WTC11 (cell line): ENCODE measurements at regions not wholly inside any gene's neighbourhood (a gene's known extent, or its start where the extent isn't known, plus 50 kb on each side); places are given as distances from the start of the nearest gene placed in this dataset.

Experiments used
- ATAC-seq: fragments of 200-7000 bp; cut with Tn5 transposase; 2 replicates; pipeline ENCODE4 v1.10.0; 2021; ENCODE audit warnings: mild to moderate bottlenecking, moderate library complexity
- CTCF ChIA-PET: fragments of 300-600 bp; sonication (Branson Sonifier 250); formaldehyde crosslinking; loops from one replicate; lab custom pipeline; 2021; ENCODE audit warnings: antibody characterized with exemption; lab: Charles Lee
- POLR2A ChIA-PET: fragments of 350-600 bp; sonication (Branson Sonifier 250); formaldehyde crosslinking; loops from one replicate; lab custom pipeline; 2021; ENCODE audit warnings: antibody characterized with exemption; lab: Charles Lee
- DNase-seq: peaks from one replicate; pipeline ENCODE4 v3.0.0; 2021; ENCODE audit warnings: low spot score
- H3K27ac Mint-ChIP-seq: 2 replicates; pipeline ENCODE4 v1.8.0; 2021; ENCODE audit warnings: mixed read lengths
- H3K27me3 Mint-ChIP-seq: 2 replicates; pipeline ENCODE4 v1.8.0; 2021; ENCODE audit warnings: low read depth, mild to moderate bottlenecking, moderate library complexity, mixed read lengths
- H3K36me3 Mint-ChIP-seq: 2 replicates; pipeline ENCODE4 v1.8.0; 2021; ENCODE audit warnings: mixed read lengths
- H3K4me1 Mint-ChIP-seq: 2 replicates; pipeline ENCODE4 v1.8.0; 2022; ENCODE audit warnings: mixed read lengths
- H3K4me3 Mint-ChIP-seq: 2 replicates; pipeline ENCODE4 v1.8.0; 2021; ENCODE audit warnings: mild to moderate bottlenecking, moderate library complexity, mixed read lengths
- H3K9me3 Mint-ChIP-seq: 2 replicates; pipeline ENCODE4 v1.8.0; 2021; ENCODE audit warnings: mixed read lengths
- CBFB ChIP-seq: sonication (generic); formaldehyde crosslinking; IDR thresholded peaks from 2 replicates; pipeline ENCODE4 v1.8.1; 2022; ENCODE audit warnings: mild to moderate bottlenecking, low read depth, missing genetic modification reagents
- ELF4 ChIP-seq: sonication (generic); formaldehyde crosslinking; IDR thresholded peaks from 2 replicates; pipeline ENCODE4 v1.8.1; 2022; ENCODE audit warnings: low read depth, mild to moderate bottlenecking, moderate library complexity, missing genetic modification reagents
- EMX1 ChIP-seq: fragments of 250-450 bp; sonication (Bioruptor Pico); IDR thresholded peaks from 2 replicates; pipeline ENCODE4 v1.8.0; 2021; ENCODE audit warnings: mild to moderate bottlenecking
- FOXJ3 ChIP-seq: sonication (generic); formaldehyde crosslinking; IDR thresholded peaks from 2 replicates; pipeline ENCODE4 v1.9.0; 2021; ENCODE audit warnings: missing genetic modification reagents, mild to moderate bottlenecking, borderline replicate concordance
- FOXP4 ChIP-seq: sonication (generic); formaldehyde crosslinking; IDR thresholded peaks from 2 replicates; pipeline ENCODE4 v1.8.0; 2022; ENCODE audit warnings: mild to moderate bottlenecking, missing genetic modification reagents
- GABPB1 ChIP-seq: sonication (generic); formaldehyde crosslinking; IDR thresholded peaks from 2 replicates; pipeline ENCODE4 v1.8.1; 2023; ENCODE audit warnings: mild to moderate bottlenecking, missing genetic modification reagents
- GRHL2 ChIP-seq: fragments of 250-450 bp; sonication (Bioruptor Pico); IDR thresholded peaks from 2 replicates; pipeline ENCODE4 v1.8.0; 2022; ENCODE audit warnings: mild to moderate bottlenecking, moderate library complexity; ENCODE audit not compliant: insufficient replicate concordance, severe bottlenecking
- GTF2I ChIP-seq: fragments of 250-450 bp; sonication (Bioruptor Pico); conservative IDR thresholded peaks from 2 replicates; pipeline ENCODE4 v1.4.0; 2021; ENCODE audit warnings: mild to moderate bottlenecking
- KAT7 ChIP-seq: sonication (generic); formaldehyde crosslinking; IDR thresholded peaks from 2 replicates; pipeline ENCODE4 v1.8.1; 2023; ENCODE audit warnings: missing genetic modification reagents, mild to moderate bottlenecking, borderline replicate concordance
- NR2C2 ChIP-seq: sonication (generic); formaldehyde crosslinking; IDR thresholded peaks from 2 replicates; pipeline ENCODE4 v1.8.0; 2022; ENCODE audit warnings: mild to moderate bottlenecking, missing genetic modification reagents
- NR3C1 ChIP-seq: sonication (generic); formaldehyde crosslinking; conservative IDR thresholded peaks from 2 replicates; pipeline ENCODE4 v1.8.1; 2023; ENCODE audit warnings: low read depth, mild to moderate bottlenecking, missing genetic modification reagents
- OVOL2 ChIP-seq: fragments of 250-450 bp; sonication (Bioruptor Pico); IDR thresholded peaks from 2 replicates; pipeline ENCODE4 v1.9.0; 2021; ENCODE audit warnings: mild to moderate bottlenecking, borderline replicate concordance
- ZNF281 ChIP-seq: sonication (generic); formaldehyde crosslinking; IDR thresholded peaks from 2 replicates; pipeline ENCODE4 v1.8.0; 2023; ENCODE audit warnings: mild to moderate bottlenecking, missing genetic modification reagents
- TF ChIP-seq, protein P1 (sequence below): fragments of 250-450 bp; sonication (Bioruptor Pico); IDR thresholded peaks from 2 replicates; pipeline ENCODE4 v1.9.0; 2021; ENCODE audit warnings: mild to moderate bottlenecking, borderline replicate concordance
- TF ChIP-seq, protein P2 (sequence below): sonication (generic); formaldehyde crosslinking; IDR thresholded peaks from 2 replicates; pipeline ENCODE4 v1.8.1; 2023; ENCODE audit warnings: mild to moderate bottlenecking, moderate library complexity, missing genetic modification reagents
- TF ChIP-seq, protein P3 (sequence below): sonication (generic); formaldehyde crosslinking; IDR thresholded peaks from 2 replicates; pipeline ENCODE4 v1.8.1; 2022; ENCODE audit warnings: mild to moderate bottlenecking, moderate library complexity, missing genetic modification reagents
- TF ChIP-seq, protein P4 (sequence below): sonication (generic); formaldehyde crosslinking; IDR thresholded peaks from 2 replicates; pipeline ENCODE4 v1.8.1; 2022; ENCODE audit warnings: low read depth, missing genetic modification reagents, borderline replicate concordance
- TF ChIP-seq, protein P5 (sequence below): sonication (generic); formaldehyde crosslinking; conservative IDR thresholded peaks from 2 replicates; pipeline ENCODE4 v1.8.1; 2022; ENCODE audit warnings: mild to moderate bottlenecking, missing genetic modification reagents

DNA sequence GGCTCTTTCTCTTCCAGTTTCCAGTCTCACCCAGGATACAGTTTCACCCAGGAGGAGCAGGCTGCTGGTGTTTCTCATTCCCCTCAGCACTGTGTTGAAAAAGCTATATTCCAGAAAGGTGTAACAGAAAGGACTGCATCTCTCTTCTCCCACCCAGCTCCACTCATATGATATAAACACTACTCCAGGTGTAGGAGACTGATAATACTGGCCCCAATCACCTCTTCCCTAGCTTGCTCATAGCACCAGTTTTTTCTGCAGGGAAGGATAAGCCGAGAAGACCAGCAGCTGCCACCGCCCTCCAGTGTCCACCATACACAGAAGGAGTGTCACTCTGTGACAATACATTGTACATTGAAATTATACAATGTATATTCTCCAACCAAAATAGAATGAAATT is 105.5 kb upstream of the STK26 start (continued):
- TF ChIP-seq, protein P1, sequence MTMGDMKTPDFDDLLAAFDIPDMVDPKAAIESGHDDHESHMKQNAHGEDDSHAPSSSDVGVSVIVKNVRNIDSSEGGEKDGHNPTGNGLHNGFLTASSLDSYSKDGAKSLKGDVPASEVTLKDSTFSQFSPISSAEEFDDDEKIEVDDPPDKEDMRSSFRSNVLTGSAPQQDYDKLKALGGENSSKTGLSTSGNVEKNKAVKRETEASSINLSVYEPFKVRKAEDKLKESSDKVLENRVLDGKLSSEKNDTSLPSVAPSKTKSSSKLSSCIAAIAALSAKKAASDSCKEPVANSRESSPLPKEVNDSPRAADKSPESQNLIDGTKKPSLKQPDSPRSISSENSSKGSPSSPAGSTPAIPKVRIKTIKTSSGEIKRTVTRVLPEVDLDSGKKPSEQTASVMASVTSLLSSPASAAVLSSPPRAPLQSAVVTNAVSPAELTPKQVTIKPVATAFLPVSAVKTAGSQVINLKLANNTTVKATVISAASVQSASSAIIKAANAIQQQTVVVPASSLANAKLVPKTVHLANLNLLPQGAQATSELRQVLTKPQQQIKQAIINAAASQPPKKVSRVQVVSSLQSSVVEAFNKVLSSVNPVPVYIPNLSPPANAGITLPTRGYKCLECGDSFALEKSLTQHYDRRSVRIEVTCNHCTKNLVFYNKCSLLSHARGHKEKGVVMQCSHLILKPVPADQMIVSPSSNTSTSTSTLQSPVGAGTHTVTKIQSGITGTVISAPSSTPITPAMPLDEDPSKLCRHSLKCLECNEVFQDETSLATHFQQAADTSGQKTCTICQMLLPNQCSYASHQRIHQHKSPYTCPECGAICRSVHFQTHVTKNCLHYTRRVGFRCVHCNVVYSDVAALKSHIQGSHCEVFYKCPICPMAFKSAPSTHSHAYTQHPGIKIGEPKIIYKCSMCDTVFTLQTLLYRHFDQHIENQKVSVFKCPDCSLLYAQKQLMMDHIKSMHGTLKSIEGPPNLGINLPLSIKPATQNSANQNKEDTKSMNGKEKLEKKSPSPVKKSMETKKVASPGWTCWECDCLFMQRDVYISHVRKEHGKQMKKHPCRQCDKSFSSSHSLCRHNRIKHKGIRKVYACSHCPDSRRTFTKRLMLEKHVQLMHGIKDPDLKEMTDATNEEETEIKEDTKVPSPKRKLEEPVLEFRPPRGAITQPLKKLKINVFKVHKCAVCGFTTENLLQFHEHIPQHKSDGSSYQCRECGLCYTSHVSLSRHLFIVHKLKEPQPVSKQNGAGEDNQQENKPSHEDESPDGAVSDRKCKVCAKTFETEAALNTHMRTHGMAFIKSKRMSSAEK, result no peak
- TF ChIP-seq, protein P2, sequence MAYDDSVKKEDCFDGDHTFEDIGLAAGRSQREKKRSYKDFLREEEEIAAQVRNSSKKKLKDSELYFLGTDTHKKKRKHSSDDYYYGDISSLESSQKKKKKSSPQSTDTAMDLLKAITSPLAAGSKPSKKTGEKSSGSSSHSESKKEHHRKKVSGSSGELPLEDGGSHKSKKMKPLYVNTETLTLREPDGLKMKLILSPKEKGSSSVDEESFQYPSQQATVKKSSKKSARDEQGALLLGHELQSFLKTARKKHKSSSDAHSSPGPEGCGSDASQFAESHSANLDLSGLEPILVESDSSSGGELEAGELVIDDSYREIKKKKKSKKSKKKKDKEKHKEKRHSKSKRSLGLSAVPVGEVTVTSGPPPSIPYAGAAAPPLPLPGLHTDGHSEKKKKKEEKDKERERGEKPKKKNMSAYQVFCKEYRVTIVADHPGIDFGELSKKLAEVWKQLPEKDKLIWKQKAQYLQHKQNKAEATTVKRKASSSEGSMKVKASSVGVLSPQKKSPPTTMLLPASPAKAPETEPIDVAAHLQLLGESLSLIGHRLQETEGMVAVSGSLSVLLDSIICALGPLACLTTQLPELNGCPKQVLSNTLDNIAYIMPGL (CRISPR knock-in tag), result no peak
- no peak for TF ChIP-seq GRHL2 (CRISPR knock-in tag)

GRCh38 chrX:131918839-131919238 is 104.3 kb upstream of the STK26 start:
- no peak for ATAC-seq
- DNase-seq, result no peak
- CTCF ChIA-PET, result no interaction called here
- Mint-ChIP-seq H3K36me3 (no peaks in the 10 kb centered on the region), H3K4me3 (no peak overlapping the region), H3K27me3 (peaks cover 43% of the 10 kb centered on the region), H3K4me1 (peaks cover under 1% of the 10 kb centered on the region; the same call in 1 of the 2 replicates), H3K27ac (no peak overlapping the region), H3K9me3 (no peaks in the 10 kb centered on the region)
- TF ChIP-seq CBFB, result no peak
- no peak for TF ChIP-seq OVOL2
- no peak for TF ChIP-seq FOXJ3 (CRISPR knock-in tag)
- no peak for TF ChIP-seq ELF4 (CRISPR knock-in tag)
- TF ChIP-seq, protein P3, sequence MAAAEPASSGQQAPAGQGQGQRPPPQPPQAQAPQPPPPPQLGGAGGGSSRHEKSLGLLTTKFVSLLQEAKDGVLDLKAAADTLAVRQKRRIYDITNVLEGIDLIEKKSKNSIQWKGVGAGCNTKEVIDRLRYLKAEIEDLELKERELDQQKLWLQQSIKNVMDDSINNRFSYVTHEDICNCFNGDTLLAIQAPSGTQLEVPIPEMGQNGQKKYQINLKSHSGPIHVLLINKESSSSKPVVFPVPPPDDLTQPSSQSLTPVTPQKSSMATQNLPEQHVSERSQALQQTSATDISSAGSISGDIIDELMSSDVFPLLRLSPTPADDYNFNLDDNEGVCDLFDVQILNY (CRISPR knock-in tag), result no peak
- no peak for TF ChIP-seq NR3C1
- TF ChIP-seq ZNF281 (CRISPR knock-in tag), result no peak
- TF ChIP-seq KAT7, result no peak
- TF ChIP-seq NR2C2 (CRISPR knock-in tag), result no peak
- no peak for TF ChIP-seq FOXP4 (CRISPR knock-in tag)
- TF ChIP-seq EMX1 (CRISPR knock-in tag), result no peak
- TF ChIP-seq, protein P4, sequence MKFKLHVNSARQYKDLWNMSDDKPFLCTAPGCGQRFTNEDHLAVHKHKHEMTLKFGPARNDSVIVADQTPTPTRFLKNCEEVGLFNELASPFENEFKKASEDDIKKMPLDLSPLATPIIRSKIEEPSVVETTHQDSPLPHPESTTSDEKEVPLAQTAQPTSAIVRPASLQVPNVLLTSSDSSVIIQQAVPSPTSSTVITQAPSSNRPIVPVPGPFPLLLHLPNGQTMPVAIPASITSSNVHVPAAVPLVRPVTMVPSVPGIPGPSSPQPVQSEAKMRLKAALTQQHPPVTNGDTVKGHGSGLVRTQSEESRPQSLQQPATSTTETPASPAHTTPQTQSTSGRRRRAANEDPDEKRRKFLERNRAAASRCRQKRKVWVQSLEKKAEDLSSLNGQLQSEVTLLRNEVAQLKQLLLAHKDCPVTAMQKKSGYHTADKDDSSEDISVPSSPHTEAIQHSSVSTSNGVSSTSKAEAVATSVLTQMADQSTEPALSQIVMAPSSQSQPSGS (CRISPR knock-in tag), result no peak
- TF ChIP-seq GTF2I (CRISPR knock-in tag), result no peak
- TF ChIP-seq, protein P5, sequence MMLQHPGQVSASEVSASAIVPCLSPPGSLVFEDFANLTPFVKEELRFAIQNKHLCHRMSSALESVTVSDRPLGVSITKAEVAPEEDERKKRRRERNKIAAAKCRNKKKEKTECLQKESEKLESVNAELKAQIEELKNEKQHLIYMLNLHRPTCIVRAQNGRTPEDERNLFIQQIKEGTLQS (CRISPR knock-in tag), result no peak
- TF ChIP-seq GABPB1, result no peak
- POLR2A ChIA-PET, result no interaction called here
